H1 (cell line): ENCODE measurements at regions not wholly inside any gene's neighbourhood (a gene's known extent, or its start where the extent isn't known, plus 50 kb on each side); places are given as distances from the start of the nearest gene placed in this dataset.

Experiments used
- CTCF ChIA-PET: fragments of 300-600 bp; sonication (Branson Sonifier 250); formaldehyde crosslinking; loops from one replicate; lab custom pipeline; 2021; ENCODE audit not compliant: partially characterized antibody; lab: Charles Lee
- POLR2A ChIA-PET: fragments of 300-600 bp; sonication (Branson Sonifier 250); formaldehyde crosslinking; loops from one replicate; lab custom pipeline; 2021; ENCODE audit warnings: inconsistent platforms; ENCODE audit not compliant: partially characterized antibody; lab: Charles Lee
- DNase-seq, 2 experiments: peaks; one replicate each; pipeline versions ENCODE4 v3.0.0 to v3.0.0-alpha.2; 2010 to 2022; ENCODE audit warnings: low spot score in 2 of 2, low read depth in 1 of 2, mixed read lengths in 1 of 2
- FAIRE-seq: peaks from 2 replicates; lab custom pipeline; 2011; peaks lifted over from hg19 to GRCh38; lab: Jason Lieb, UNC
- H2AFZ ChIP-seq: 2 replicates; pipeline ENCODE4 v1.8.1; 2012; ENCODE audit warnings: low read length, inconsistent platforms
- H2AK5ac ChIP-seq: 2 replicates; pipeline ENCODE4 v1.6.1; 2013; ENCODE audit warnings: low read depth, low read length
- H2BK120ac ChIP-seq: replicated peaks from 2 replicates; pipeline ENCODE3; 2013; ENCODE audit warnings: low read depth, low read length, inconsistent platforms
- H2BK12ac ChIP-seq: 2 replicates; pipeline ENCODE4 v1.6.1; 2013; ENCODE audit warnings: low read depth, low read length
- H2BK15ac ChIP-seq: 2 replicates; pipeline ENCODE4 v1.6.1; 2013; ENCODE audit warnings: low read length
- H2BK20ac ChIP-seq: 2 replicates; pipeline ENCODE4 v1.6.1; 2013; ENCODE audit warnings: low read length
- H2BK5ac ChIP-seq: 2 replicates; pipeline ENCODE4 v1.6.1; 2013; ENCODE audit warnings: low read depth, low read length
- H3K14ac ChIP-seq: 2 replicates; pipeline ENCODE4 v1.6.1; 2013; ENCODE audit warnings: inconsistent platforms; ENCODE audit not compliant: insufficient read length
- H3K18ac ChIP-seq: 2 replicates; pipeline ENCODE4 v1.6.1; 2013; ENCODE audit warnings: low read length; ENCODE audit errors: extremely low read depth
- H3K23ac ChIP-seq: 2 replicates; pipeline ENCODE4 v1.6.1; 2013; ENCODE audit warnings: inconsistent platforms; ENCODE audit not compliant: insufficient read length
- H3K23me2 ChIP-seq: 2 replicates; pipeline ENCODE4 v1.6.1; 2013; ENCODE audit warnings: low read depth, low read length
- H3K27ac ChIP-seq: 2 replicates; pipeline ENCODE4 v1.6.1; 2011; ENCODE audit warnings: low read depth, low read length, inconsistent platforms
- H3K27me3 ChIP-seq, 4 experiments: replicated peaks in 1 of 4; 1 replicate in 1 of 4; 2 replicates in 3 of 4; pipeline versions ENCODE4 v1.6.1 to v1.8.1; 2011 to 2013; ENCODE audit warnings: low read length in 3 of 4, mild to moderate bottlenecking in 3 of 4, inconsistent platforms in 2 of 4, mixed read lengths in 2 of 4, moderate library complexity in 1 of 4; ENCODE audit not compliant: control insufficient read depth in 3 of 4, insufficient read depth in 3 of 4; ENCODE audit errors: extremely low read depth in 1 of 4
- H3K36me3 ChIP-seq, 4 experiments: 2 replicates each; pipeline versions ENCODE4 v1.6.1 to v1.8.1; 2011 to 2013; ENCODE audit warnings: mild to moderate bottlenecking in 4 of 4, low read length in 3 of 4, moderate library complexity in 2 of 4, control low read depth in 1 of 4, inconsistent platforms in 1 of 4; ENCODE audit not compliant: insufficient read depth in 4 of 4, control insufficient read depth in 2 of 4
- H3K4ac ChIP-seq: replicated peaks from 2 replicates; pipeline ENCODE3; 2013; ENCODE audit warnings: low read length, low read depth, mixed read lengths, inconsistent platforms; ENCODE audit not compliant: insufficient read length
- H3K4me1 ChIP-seq, 4 experiments: replicated peaks in 1 of 4; 1 replicate in 1 of 4; 2 replicates in 3 of 4; pipeline versions ENCODE4 v1.6.1 to v1.8.1; 2011 to 2013; ENCODE audit warnings: low read length in 3 of 4, inconsistent platforms in 2 of 4, mixed read lengths in 1 of 4; ENCODE audit not compliant: insufficient read depth in 4 of 4, control insufficient read depth in 3 of 4
- H3K4me2 ChIP-seq, 2 experiments: 2 replicates each; pipeline versions ENCODE4 v1.6.1 to v1.8.1; 2011 to 2013; ENCODE audit warnings: low read depth in 2 of 2, low read length in 2 of 2, control low read depth in 1 of 2, inconsistent platforms in 1 of 2, mild to moderate bottlenecking in 1 of 2; ENCODE audit not compliant: insufficient read depth in 1 of 2
- H3K4me3 ChIP-seq, 4 experiments: fragments of 200-600, 300-600 bp in 1 of 4; sonication (generic), shearing (Covaris generic), sonication (Bioruptor Twin) in 1 of 4; 2 replicates each; pipeline versions ENCODE4 v1.5.1 to v1.8.1; 2011 to 2016; ENCODE audit warnings: low read length in 4 of 4, low read depth in 3 of 4, control low read depth in 2 of 4, inconsistent platforms in 2 of 4, mild to moderate bottlenecking in 2 of 4, mixed read lengths in 1 of 4, moderate library complexity in 1 of 4; ENCODE audit not compliant: insufficient read depth in 2 of 4; ENCODE audit errors: extremely low read depth in 1 of 4
- H3K56ac ChIP-seq: replicated peaks from 2 replicates; pipeline ENCODE3; 2013; ENCODE audit warnings: low read depth, mild to moderate bottlenecking, mixed read lengths, low read length, inconsistent platforms; ENCODE audit not compliant: insufficient read length
- H3K79me1 ChIP-seq: 2 replicates; pipeline ENCODE4 v1.6.1; 2013; ENCODE audit warnings: low read depth, low read length, control low read depth
- H3K79me2 ChIP-seq, 2 experiments: 2 replicates each; pipeline versions ENCODE4 v1.6.1 to v1.8.1; 2012 to 2013; ENCODE audit warnings: low read length in 2 of 2, mild to moderate bottlenecking in 2 of 2, inconsistent platforms in 1 of 2; ENCODE audit not compliant: insufficient read depth in 2 of 2, control insufficient read depth in 1 of 2
- H3K9ac ChIP-seq, 4 experiments: replicated peaks in 1 of 4; 1 replicate in 1 of 4; 2 replicates in 3 of 4; pipeline versions ENCODE4 v1.6.1 to v1.8.1; 2011 to 2013; ENCODE audit warnings: low read depth in 3 of 4, low read length in 3 of 4, control low read depth in 2 of 4, mild to moderate bottlenecking in 2 of 4, moderate library complexity in 2 of 4, inconsistent platforms in 1 of 4; ENCODE audit errors: extremely low read depth in 1 of 4
- H3K9me3 ChIP-seq, 2 experiments: 2 replicates each; pipeline versions ENCODE4 v1.6.1 to v1.8.1; 2012 to 2013; ENCODE audit warnings: mild to moderate bottlenecking in 2 of 2, moderate library complexity in 2 of 2, control low read depth in 1 of 2, inconsistent platforms in 1 of 2, low read depth in 1 of 2, low read length in 1 of 2, mixed read lengths in 1 of 2; ENCODE audit not compliant: insufficient read depth in 2 of 2
- H4K20me1 ChIP-seq, 2 experiments: replicated peaks in 1 of 2; 2 replicates each; pipeline versions ENCODE3 to v1.8.1; 2011 to 2013; ENCODE audit warnings: inconsistent platforms in 2 of 2, low read length in 2 of 2, mild to moderate bottlenecking in 1 of 2; ENCODE audit not compliant: insufficient read depth in 2 of 2, control insufficient read depth in 1 of 2
- H4K5ac ChIP-seq: 2 replicates; pipeline ENCODE4 v1.6.1; 2013; ENCODE audit warnings: low read length, low read depth, mixed read lengths, inconsistent platforms; ENCODE audit not compliant: insufficient read length
- H4K8ac ChIP-seq: 2 replicates; pipeline ENCODE4 v1.8.0; 2013; ENCODE audit warnings: mild to moderate bottlenecking, moderate library complexity, low read length, inconsistent platforms; ENCODE audit not compliant: insufficient read depth; ENCODE audit errors: extremely low read depth
- H4K91ac ChIP-seq: replicated peaks from 2 replicates; pipeline ENCODE3; 2013; ENCODE audit warnings: low read length, mixed read lengths, inconsistent platforms; ENCODE audit not compliant: insufficient read length
- CBX5 ChIP-seq: fragments of 300-800, 300-1000 bp; sonication (generic); IDR thresholded peaks from 2 replicates; pipeline ENCODE4 v1.7.1; 2016; ENCODE audit warnings: antibody characterized with exemption, low read length, low read depth
- CHD2 ChIP-seq: IDR thresholded peaks from 2 replicates; pipeline ENCODE4 v1.6.1; 2012; ENCODE audit warnings: low read length, improper control_type of control experiment
- CTCF ChIP-seq, 3 experiments: IDR thresholded peaks; 1 replicate in 2 of 3; 2 replicates in 1 of 3; pipeline versions ENCODE4 v1.5.1 to v1.6.1; 2011; ENCODE audit warnings: low read length in 3 of 3, mild to moderate bottlenecking in 3 of 3, inconsistent platforms in 2 of 3, low read depth in 1 of 3, moderate library complexity in 1 of 3; ENCODE audit not compliant: insufficient read depth in 1 of 3; ENCODE audit errors: control extremely low read depth in 1 of 3
- EP300 ChIP-seq, 2 experiments: IDR thresholded peaks; 1 replicate in 1 of 2; 2 replicates in 1 of 2; pipeline ENCODE4 v1.6.1; 2011 to 2012; ENCODE audit warnings: low read depth in 2 of 2, low read length in 2 of 2, mild to moderate bottlenecking in 2 of 2, borderline replicate concordance in 1 of 2, inconsistent platforms in 1 of 2, moderate library complexity in 1 of 2
- FOSL1 ChIP-seq: IDR thresholded peaks from 2 replicates; pipeline ENCODE4 v1.6.1; 2011; ENCODE audit warnings: mild to moderate bottlenecking, low read depth, low read length, moderate library complexity; ENCODE audit not compliant: insufficient read depth
- GABPA ChIP-seq: IDR thresholded peaks from 2 replicates; pipeline ENCODE4 v1.6.1; 2011; ENCODE audit warnings: mild to moderate bottlenecking, low read length, moderate library complexity, borderline replicate concordance; ENCODE audit not compliant: insufficient read depth
- KDM4A ChIP-seq: IDR thresholded peaks from one replicate; pipeline ENCODE4 v1.7.1; 2012; ENCODE audit warnings: low read depth, mild to moderate bottlenecking, moderate library complexity, low read length, inconsistent platforms; ENCODE audit not compliant: severe bottlenecking
- KDM5A ChIP-seq: fragments of 200-600 bp; IDR thresholded peaks from 2 replicates; pipeline ENCODE4 v1.7.1; 2012; ENCODE audit warnings: mild to moderate bottlenecking, low read length, inconsistent platforms, mixed read lengths
- RAD21 ChIP-seq, 2 experiments: IDR thresholded peaks in 1 of 2; conservative IDR thresholded peaks in 1 of 2; 2 replicates each; pipeline ENCODE4 v1.6.1; 2011; ENCODE audit warnings: low read depth in 2 of 2, low read length in 2 of 2, improper control_type of control experiment in 1 of 2, inconsistent platforms in 1 of 2, mild to moderate bottlenecking in 1 of 2, moderate library complexity in 1 of 2
- SUZ12 ChIP-seq: fragments of 200-600 bp; sonication (generic); IDR thresholded peaks from 2 replicates; pipeline ENCODE4 v1.6.1; 2012; ENCODE audit warnings: mild to moderate bottlenecking, inconsistent platforms, low read length, moderate library complexity, mixed read lengths
- WGBS, 2 experiments: shearing (Covaris generic) in 1 of 2; methylation state at CpG; one replicate each; pipeline versions ENCODE4 v1.1.6 to v1.1.7; 2013 to 2015; ENCODE audit warnings: low lambda C conversion rate in 2 of 2, mixed read lengths in 2 of 2, inconsistent platforms in 1 of 2, low coverage in 1 of 2, missing lambda C conversion rate in 1 of 2; ENCODE audit not compliant: insufficient replicate concordance in 2 of 2, insufficient coverage in 1 of 2, insufficient read length in 1 of 2; ENCODE audit errors: extremely low coverage in 1 of 2, missing lambda C conversion rate in 1 of 2; 5-methylcytosine and 5-hydroxymethylcytosine counted together

GRCh38 chr2:126792186-126792585 is 106.5 kb upstream of the TEX51 start:
- no peak overlapping the region for H4K8ac ChIP-seq
- H4K91ac ChIP-seq = no peak overlapping the region
- no peak overlapping the region for H3K27ac ChIP-seq
- no peak overlapping the region for H4K5ac ChIP-seq
- no peaks in the 10 kb centered on the region for H3K79me2 ChIP-seq
- no peak overlapping the region for H2BK12ac ChIP-seq
- no peak for FAIRE-seq
- POLR2A ChIA-PET = no interaction called here
- TF ChIP-seq EP300 (IDR thresholded peaks at IDR 0.05; ENCODE audit: borderline replicate concordance in 1 of 2, low read depth in 2 of 2, low read length in 2 of 2) (no peak), KDM4A (no peak), SUZ12 (no peak), GABPA (no peak), CHD2 (no peak), FOSL1 (no peak), RAD21 (IDR thresholded peaks at IDR 0.05 in 1 of 2, conservative IDR thresholded peaks at IDR 0.05 in 1 of 2; ENCODE audit: low read depth in 2 of 2, low read length in 2 of 2) (no peak), KDM5A (no peak), CBX5 (no peak), CTCF (IDR thresholded peaks at IDR 0.05; ENCODE audit: control extremely low read depth in 1 of 3, insufficient read depth in 1 of 3, low read depth in 1 of 3, low read length in 3 of 3) (no peak)
- H3K18ac ChIP-seq = no peak overlapping the region
- H2BK120ac ChIP-seq = no peak overlapping the region
- H3K9ac ChIP-seq = no peak overlapping the region
- no peak overlapping the region for H3K14ac ChIP-seq
- H3K9me3 ChIP-seq = no peaks in the 10 kb centered on the region
- H3K23me2 ChIP-seq = no peaks in the 10 kb centered on the region
- no peaks in the 10 kb centered on the region for H4K20me1 ChIP-seq
- no peak overlapping the region for H3K23ac ChIP-seq
- no peaks in the 10 kb centered on the region for H3K79me1 ChIP-seq
- no peak overlapping the region for H2AFZ ChIP-seq
- WGBS, 2 experiments = 96% methylated on average over 5 of the region's 5 CpGs; no CpG with 5 or more reads in 1 of the 2 experiments
- H3K4me1 ChIP-seq = peaks cover 0 to 2% (median under 1%) of the 10 kb centered on the region in 4 experiments; a peak in 2 of 7 replicates
- H3K4me3 ChIP-seq = no peak overlapping the region
- DNase-seq = no peak
- H3K27me3 ChIP-seq = 0 out of 7 replicates have a peak, but pooled peaks cover 0 to 2% (median 0%) of the 10 kb centered on the region in 4 experiments
- H2AK5ac ChIP-seq = no peak overlapping the region
- no peak overlapping the region for H2BK15ac ChIP-seq
- CTCF ChIA-PET = interaction anchor here (0.6 to 1.4 kb wide), 4 partner anchors 8 to 632 kb away, joined by 3 to 4 read pairs (median 3); no protein-coding TSS in a partner anchor
- H2BK20ac ChIP-seq = no peak overlapping the region
- no peak overlapping the region for H3K4me2 ChIP-seq
- no peak overlapping the region for H3K56ac ChIP-seq
- H2BK5ac ChIP-seq = no peak overlapping the region
- H3K4ac ChIP-seq = no peak overlapping the region
- no peaks in the 10 kb centered on the region for H3K36me3 ChIP-seq
